A549 (cell line): ENCODE measurements at regions not wholly inside any gene's neighbourhood (a gene's known extent, or its start where the extent isn't known, plus 50 kb on each side); places are given as distances from the start of the nearest gene placed in this dataset.

ENCODE experiments used
- ATAC-seq, 2 experiments: fragments of 200-7000 bp in 1 of 2; fragments of >200 bp in 1 of 2; cut with Nextera tagmentation in 1 of 2; cut with Tn5 transposase in 1 of 2; 3 replicates each; pipeline versions ENCODE4 v1.8.0 to v1.9.1; 2018 to 2020; ENCODE audit warnings: mild to moderate bottlenecking in 1 of 2, moderate library complexity in 1 of 2
- CTCF ChIA-PET: fragments of 300-600 bp; sonication (Branson Sonifier 250); formaldehyde crosslinking; extraction: SDS; loops from one replicate; lab custom pipeline; 2021; ENCODE audit warnings: antibody characterized with exemption, inconsistent platforms; lab: Yijun Ruan, JAX
- POLR2A ChIA-PET: fragments of 350-600 bp; formaldehyde crosslinking; extraction: SDS; loops from one replicate; lab custom pipeline; 2021; ENCODE audit warnings: antibody characterized with exemption, inconsistent platforms; lab: Yijun Ruan, JAX
- DNase-seq, 2 experiments: peaks; one replicate each; pipeline versions ENCODE4 v3.0.0 to v3.0.0-alpha.2; 2011 to 2016; ENCODE audit warnings: low read depth in 1 of 2, low spot score in 1 of 2
- FAIRE-seq: peaks from 2 replicates; lab custom pipeline; 2011; peaks lifted over from hg19 to GRCh38; lab: Jason Lieb, UNC
- H3K27ac ChIP-seq, 2 experiments: fragments of >200 bp; sonication (Bioruptor Twin); formaldehyde crosslinking; 3 replicates each; pipeline ENCODE4 v1.5.1; 2016 to 2017
- H3K4me1 ChIP-seq: fragments of >200 bp; sonication (Bioruptor Twin); formaldehyde crosslinking; 3 replicates; pipeline ENCODE4 v1.6.1; 2016
- H3K4me2 ChIP-seq: fragments of >200 bp; sonication (Bioruptor Twin); formaldehyde crosslinking; 3 replicates; pipeline ENCODE4 v1.6.1; 2016
- H3K4me3 ChIP-seq: fragments of >200 bp; sonication (Bioruptor Twin); formaldehyde crosslinking; 3 replicates; pipeline ENCODE4 v1.5.1; 2016
- H3K9me3 ChIP-seq: fragments of >200 bp; sonication (Bioruptor Twin); formaldehyde crosslinking; 3 replicates; pipeline ENCODE4 v1.6.1; 2016
- ATOH8 ChIP-seq: fragments of 250-450 bp; sonication (Bioruptor Pico); IDR thresholded peaks from 2 replicates; pipeline ENCODE4 v1.5.0; 2020; ENCODE audit warnings: low read depth, mild to moderate bottlenecking, moderate library complexity
- BCL3 ChIP-seq: fragments of >200 bp; sonication (Bioruptor Twin); formaldehyde crosslinking; IDR thresholded peaks from 3 replicates; pipeline ENCODE4 v1.6.1; 2016
- CEBPB ChIP-seq, 2 experiments: fragments of >200 bp in 1 of 2; sonication (Bioruptor Twin) in 1 of 2; formaldehyde crosslinking in 1 of 2; IDR thresholded peaks; 2 replicates each; pipeline ENCODE4 v1.6.1; 2012 to 2016
- E2F6 ChIP-seq: IDR thresholded peaks from 2 replicates; pipeline ENCODE4 v1.6.1; 2012; ENCODE audit warnings: low read depth, borderline replicate concordance
- EHF ChIP-seq: fragments of 250-450 bp; sonication (Bioruptor Pico); IDR thresholded peaks from 2 replicates; pipeline ENCODE4 v1.5.0; 2020; ENCODE audit warnings: mild to moderate bottlenecking
- ELK1 ChIP-seq: fragments of 150-350 bp; IDR thresholded peaks from 2 replicates; pipeline ENCODE4 v1.6.1; 2014; ENCODE audit warnings: low read depth, mild to moderate bottlenecking, low read length
- EP300 ChIP-seq, 2 experiments: fragments of >200 bp; sonication (Bioruptor Twin); formaldehyde crosslinking; IDR thresholded peaks; 2 replicates in 1 of 2; 3 replicates in 1 of 2; pipeline ENCODE4 v1.6.1; 2016 to 2017
- FOSL2 ChIP-seq, 2 experiments: fragments of 450-650 bp in 1 of 2; fragments of >200 bp in 1 of 2; sonication (Bioruptor Twin) in 1 of 2; formaldehyde crosslinking; IDR thresholded peaks; 2 replicates each; pipeline versions ENCODE4 v1.5.0 to v1.6.1; 2016 to 2020; ENCODE audit warnings: mild to moderate bottlenecking in 1 of 2, moderate library complexity in 1 of 2
- GATA3 ChIP-seq: IDR thresholded peaks from 2 replicates; pipeline ENCODE4 v1.6.1; 2012; ENCODE audit warnings: borderline replicate concordance
- HDAC2 ChIP-seq: fragments of 200-600 bp; sonication (generic); IDR thresholded peaks from 2 replicates; pipeline ENCODE4 v1.6.1; 2016
- HES2 ChIP-seq: fragments of >200 bp; sonication (Bioruptor Twin); formaldehyde crosslinking; IDR thresholded peaks from 2 replicates; pipeline ENCODE4 v1.6.1; 2016
- HEYL ChIP-seq: fragments of 250-450 bp; sonication (Bioruptor Pico); IDR thresholded peaks from 2 replicates; pipeline ENCODE4 v1.8.0; 2021; ENCODE audit warnings: mild to moderate bottlenecking, moderate library complexity
- HOXA7 ChIP-seq: fragments of 250-450 bp; sonication (Bioruptor Pico); IDR thresholded peaks from 2 replicates; pipeline ENCODE4 v1.5.0; 2020; ENCODE audit warnings: mild to moderate bottlenecking, moderate library complexity
- HOXB5 ChIP-seq: fragments of 250-450 bp; sonication (Bioruptor Pico); IDR thresholded peaks from 2 replicates; pipeline ENCODE4 v1.5.0; 2020; ENCODE audit warnings: mild to moderate bottlenecking, moderate library complexity
- JUNB ChIP-seq: fragments of >200 bp; sonication (Bioruptor Twin); formaldehyde crosslinking; IDR thresholded peaks from 2 replicates; pipeline ENCODE4 v1.6.1; 2016
- KDM5A ChIP-seq: fragments of 200-600 bp; sonication (generic); IDR thresholded peaks from 2 replicates; pipeline ENCODE4 v1.6.1; 2016; ENCODE audit warnings: antibody characterized with exemption, mild to moderate bottlenecking
- MAFK ChIP-seq: fragments of 450-650 bp; IDR thresholded peaks from 2 replicates; pipeline ENCODE4 v1.6.1; 2014; ENCODE audit not compliant: partially characterized antibody
- MYC ChIP-seq: IDR thresholded peaks from 2 replicates; pipeline ENCODE4 v1.6.1; 2012; ENCODE audit warnings: mild to moderate bottlenecking, inconsistent platforms, low read length, improper control_type of control experiment, borderline replicate concordance
- NFE2L2 ChIP-seq: fragments of 150-350 bp; conservative IDR thresholded peaks from 2 replicates; pipeline ENCODE4 v1.6.1; 2014; ENCODE audit warnings: low read length
- NPAS2 ChIP-seq: fragments of 250-450 bp; sonication (Bioruptor Pico); IDR thresholded peaks from 2 replicates; pipeline ENCODE4 v1.8.0; 2022; ENCODE audit warnings: mild to moderate bottlenecking, moderate library complexity, borderline replicate concordance
- RARB ChIP-seq: fragments of 250-450 bp; sonication (Bioruptor Pico); IDR thresholded peaks from 2 replicates; pipeline ENCODE4 v1.8.0; 2021; ENCODE audit warnings: mild to moderate bottlenecking, moderate library complexity
- RFX5 ChIP-seq: fragments of 450-650 bp; IDR thresholded peaks from 2 replicates; pipeline ENCODE4 v1.7.1; 2014; ENCODE audit warnings: antibody characterized with exemption, mild to moderate bottlenecking, moderate library complexity
- RNF2 ChIP-seq: fragments of 200-600 bp; sonication (generic); IDR thresholded peaks from 2 replicates; pipeline ENCODE4 v1.6.1; 2016; ENCODE audit warnings: low read depth, mild to moderate bottlenecking, antibody characterized with exemption, moderate library complexity, borderline replicate concordance
- SMC3 ChIP-seq: fragments of >200 bp; sonication (Bioruptor Twin); formaldehyde crosslinking; IDR thresholded peaks from 3 replicates; pipeline ENCODE4 v1.6.1; 2018; ENCODE audit warnings: inconsistent platforms
- SREBF2 ChIP-seq: fragments of 450-650 bp; IDR thresholded peaks from 2 replicates; pipeline ENCODE4 v1.6.1; 2014; ENCODE audit warnings: mild to moderate bottlenecking, moderate library complexity
- TP53 ChIP-seq: fragments of 250-450 bp; sonication (Bioruptor Pico); IDR thresholded peaks from 2 replicates; pipeline ENCODE4 v1.5.0; 2021; ENCODE audit warnings: mild to moderate bottlenecking, moderate library complexity
- ZNF302 ChIP-seq: fragments of 250-450 bp; sonication (Bioruptor Pico); IDR thresholded peaks from 2 replicates; pipeline ENCODE4 v1.9.0; 2021; ENCODE audit warnings: inconsistent platforms, mild to moderate bottlenecking, moderate library complexity
- WGBS: methylation state at CpG from one replicate; pipeline ENCODE4 v1.1.6; 2017; ENCODE audit errors: missing lambda C conversion rate; 5-methylcytosine and 5-hydroxymethylcytosine counted together
- TF ChIP-seq, protein P1 (sequence below): IDR thresholded peaks from 2 replicates; pipeline ENCODE4 v1.6.1; 2012
- TF ChIP-seq, protein P2 (sequence below): fragments of >200 bp; sonication (Bioruptor Twin); formaldehyde crosslinking; IDR thresholded peaks from 3 replicates; pipeline ENCODE4 v1.5.1; 2016
- TF ChIP-seq, protein P3 (sequence below): IDR thresholded peaks from 2 replicates; pipeline ENCODE4 v1.6.1; 2012

GRCh38 chr13:55410398-55411330, 1730.1 kb upstream of the PRR20A start:
- POLR2A ChIA-PET: no interaction called here
- TF ChIP-seq ZNF302 (CRISPR knock-in tag): no peak
- TF ChIP-seq KDM5A: no peak
- TF ChIP-seq HDAC2: no peak
- no peak for TF ChIP-seq BCL3
- no peak for TF ChIP-seq SMC3
- TF ChIP-seq, protein P1, sequence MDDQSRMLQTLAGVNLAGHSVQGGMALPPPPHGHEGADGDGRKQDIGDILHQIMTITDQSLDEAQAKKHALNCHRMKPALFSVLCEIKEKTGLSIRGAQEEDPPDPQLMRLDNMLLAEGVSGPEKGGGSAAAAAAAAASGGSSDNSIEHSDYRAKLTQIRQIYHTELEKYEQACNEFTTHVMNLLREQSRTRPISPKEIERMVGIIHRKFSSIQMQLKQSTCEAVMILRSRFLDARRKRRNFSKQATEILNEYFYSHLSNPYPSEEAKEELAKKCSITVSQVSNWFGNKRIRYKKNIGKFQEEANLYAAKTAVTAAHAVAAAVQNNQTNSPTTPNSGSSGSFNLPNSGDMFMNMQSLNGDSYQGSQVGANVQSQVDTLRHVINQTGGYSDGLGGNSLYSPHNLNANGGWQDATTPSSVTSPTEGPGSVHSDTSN: no peak
- TF ChIP-seq MYC: no peak
- TF ChIP-seq CEBPB (IDR thresholded peaks at IDR 0.05): no peak
- no peak for TF ChIP-seq E2F6
- TF ChIP-seq HOXB5 (CRISPR knock-in tag): no peak
- TF ChIP-seq, protein P2, sequence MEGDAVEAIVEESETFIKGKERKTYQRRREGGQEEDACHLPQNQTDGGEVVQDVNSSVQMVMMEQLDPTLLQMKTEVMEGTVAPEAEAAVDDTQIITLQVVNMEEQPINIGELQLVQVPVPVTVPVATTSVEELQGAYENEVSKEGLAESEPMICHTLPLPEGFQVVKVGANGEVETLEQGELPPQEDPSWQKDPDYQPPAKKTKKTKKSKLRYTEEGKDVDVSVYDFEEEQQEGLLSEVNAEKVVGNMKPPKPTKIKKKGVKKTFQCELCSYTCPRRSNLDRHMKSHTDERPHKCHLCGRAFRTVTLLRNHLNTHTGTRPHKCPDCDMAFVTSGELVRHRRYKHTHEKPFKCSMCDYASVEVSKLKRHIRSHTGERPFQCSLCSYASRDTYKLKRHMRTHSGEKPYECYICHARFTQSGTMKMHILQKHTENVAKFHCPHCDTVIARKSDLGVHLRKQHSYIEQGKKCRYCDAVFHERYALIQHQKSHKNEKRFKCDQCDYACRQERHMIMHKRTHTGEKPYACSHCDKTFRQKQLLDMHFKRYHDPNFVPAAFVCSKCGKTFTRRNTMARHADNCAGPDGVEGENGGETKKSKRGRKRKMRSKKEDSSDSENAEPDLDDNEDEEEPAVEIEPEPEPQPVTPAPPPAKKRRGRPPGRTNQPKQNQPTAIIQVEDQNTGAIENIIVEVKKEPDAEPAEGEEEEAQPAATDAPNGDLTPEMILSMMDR: no peak
- TF ChIP-seq HOXA7 (CRISPR knock-in tag): no peak
- no peak for TF ChIP-seq NFE2L2
- TF ChIP-seq TP53 (CRISPR knock-in tag): no peak
- TF ChIP-seq HEYL (CRISPR knock-in tag): no peak
- Histone ChIP-seq H3K4me1 (no peaks in the 10 kb centered on the region), H3K9me3 (no peaks in the 10 kb centered on the region), H3K4me2 (no peak overlapping the region), H3K27ac (no peak overlapping the region), H3K4me3 (no peak overlapping the region)
- WGBS: 0% methylated on average over 8 of the region's 8 CpGs
- no peak for ATAC-seq
- CTCF ChIA-PET: no interaction called here
- no peak for DNase-seq
- FAIRE-seq: no peak

DNA sequence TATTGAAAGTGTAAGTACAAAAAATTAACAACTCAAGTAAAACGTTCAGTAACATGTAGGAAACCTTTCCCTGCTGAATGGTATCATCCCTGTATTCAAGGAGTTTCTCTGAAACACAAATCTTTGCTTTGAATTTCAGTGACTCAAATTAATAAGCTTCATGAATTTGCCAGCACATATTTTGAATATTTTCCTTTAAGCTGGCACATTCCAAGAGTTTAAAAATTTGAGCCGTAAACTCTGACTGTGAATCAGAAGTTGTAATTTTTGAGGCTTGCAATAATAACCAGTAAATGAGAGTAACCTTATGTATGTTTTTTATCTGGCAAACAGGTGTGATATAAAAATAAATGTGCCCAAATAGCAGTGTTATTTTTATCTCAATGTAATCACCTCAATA, 1722.6 kb upstream of the PRR20A start:
- ATAC-seq (no peak), DNase-seq (no peak), FAIRE-seq (no peak)
- CTCF ChIA-PET: no interaction called here
- Histone ChIP-seq H3K27ac (no peak overlapping the region), H3K4me2 (no peak overlapping the region), H3K9me3 (no peaks in the 10 kb centered on the region), H3K4me1 (no peaks in the 10 kb centered on the region), H3K4me3 (no peak overlapping the region)
- WGBS: 47% methylated on average over 2 of the region's 2 CpGs
- POLR2A ChIA-PET: no interaction called here
- TF ChIP-seq RARB (CRISPR knock-in tag) (no peak), ATOH8 (no peak), EHF (CRISPR knock-in tag) (no peak), NPAS2 (CRISPR knock-in tag) (no peak), HEYL (CRISPR knock-in tag) (no peak), CEBPB (IDR thresholded peaks at IDR 0.05) (no peak), HES2 (no peak), GATA3 (no peak), MAFK (no peak), EP300 (IDR thresholded peaks at IDR 0.05) (no peak), RNF2 (no peak), ELK1 (no peak), FOSL2 (IDR thresholded peaks at IDR 0.05) (no peak), FOSL2 (CRISPR knock-in tag; IDR thresholded peaks at IDR 0.05) (no peak), RFX5 (no peak), SREBF2 (no peak), KDM5A (no peak), JUNB (no peak)
- TF ChIP-seq, protein P1: no peak
- TF ChIP-seq, protein P3, sequence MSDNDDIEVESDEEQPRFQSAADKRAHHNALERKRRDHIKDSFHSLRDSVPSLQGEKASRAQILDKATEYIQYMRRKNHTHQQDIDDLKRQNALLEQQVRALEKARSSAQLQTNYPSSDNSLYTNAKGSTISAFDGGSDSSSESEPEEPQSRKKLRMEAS: no peak
